GM12874 (cell line): ENCODE measurements at regions not wholly inside any gene's neighbourhood (a gene's known extent, or its start where the extent isn't known, plus 50 kb on each side); places are given as distances from the start of the nearest gene placed in this dataset.

ENCODE experiments used
- CTCF ChIP-seq: IDR thresholded peaks from 2 replicates; pipeline ENCODE4 v1.5.1; 2011; ENCODE audit warnings: low read depth, mild to moderate bottlenecking, control low read depth, low read length, moderate library complexity; ENCODE audit not compliant: insufficient read depth

GRCh38 chr4:188959424-188959823 is 820.2 kb downstream of the TRIML1 start:
- no peak for TF ChIP-seq CTCF

- TF ChIP-seq CTCF: no peak
Observed at GRCh38 chr4:188960411-188961093, 821.3 kb downstream of the TRIML1 start.

- TF ChIP-seq CTCF: no peak
Observed at GRCh38 chr4:188971125-188971524, 831.9 kb downstream of the TRIML1 start.

GRCh38 chr4:188975271-188975670 is 836.0 kb downstream of the TRIML1 start:
- no peak for TF ChIP-seq CTCF

GRCh38 chr4:188976644-188977115 is 837.4 kb downstream of the TRIML1 start:
- TF ChIP-seq CTCF: no peak

- TF ChIP-seq CTCF: no peak
Observed at GRCh38 chr4:188984518-188984917, 845.3 kb downstream of the TRIML1 start.

GRCh38 chr4:188986271-188986689 is 847.0 kb downstream of the TRIML1 start:
- TF ChIP-seq CTCF: no peak
